M059J (cell line): ENCODE measurements at regions not wholly inside any gene's neighbourhood (a gene's known extent, or its start where the extent isn't known, plus 50 kb on each side); places are given as distances from the start of the nearest gene placed in this dataset.

ENCODE experiments used
- DNase-seq: peaks from one replicate; pipeline ENCODE4 v3.0.0-alpha.2; 2012; ENCODE audit warnings: low read depth

DNA sequence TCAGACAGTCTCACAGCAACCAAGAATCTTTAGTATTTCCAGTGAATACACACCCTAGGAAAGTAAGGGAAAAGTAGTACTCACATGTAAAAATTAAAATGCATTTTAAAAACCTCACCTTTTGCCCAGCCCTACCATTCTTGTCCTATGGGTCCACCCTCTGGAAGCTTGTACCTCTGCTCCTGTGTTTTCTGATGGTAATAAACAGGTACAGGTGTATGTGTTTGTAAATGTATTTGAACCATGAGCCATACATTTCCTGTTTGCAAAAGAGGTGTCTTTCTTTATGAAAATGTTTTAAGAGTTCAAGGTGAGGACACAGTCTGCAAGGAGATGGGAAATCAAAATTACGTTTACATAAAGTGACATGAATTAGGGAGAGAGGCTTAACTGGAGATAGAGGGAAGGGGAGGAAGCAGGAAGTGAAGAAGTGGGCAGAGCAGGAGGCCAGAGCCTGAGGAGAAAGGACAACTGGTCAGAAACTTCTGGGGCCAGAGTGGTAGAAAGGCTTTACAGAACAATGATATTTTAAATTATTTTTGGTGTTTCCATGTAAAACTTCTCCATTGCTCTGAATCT is 52.0 kb upstream of the IVNS1ABP start:
- no peak for DNase-seq

DNA sequence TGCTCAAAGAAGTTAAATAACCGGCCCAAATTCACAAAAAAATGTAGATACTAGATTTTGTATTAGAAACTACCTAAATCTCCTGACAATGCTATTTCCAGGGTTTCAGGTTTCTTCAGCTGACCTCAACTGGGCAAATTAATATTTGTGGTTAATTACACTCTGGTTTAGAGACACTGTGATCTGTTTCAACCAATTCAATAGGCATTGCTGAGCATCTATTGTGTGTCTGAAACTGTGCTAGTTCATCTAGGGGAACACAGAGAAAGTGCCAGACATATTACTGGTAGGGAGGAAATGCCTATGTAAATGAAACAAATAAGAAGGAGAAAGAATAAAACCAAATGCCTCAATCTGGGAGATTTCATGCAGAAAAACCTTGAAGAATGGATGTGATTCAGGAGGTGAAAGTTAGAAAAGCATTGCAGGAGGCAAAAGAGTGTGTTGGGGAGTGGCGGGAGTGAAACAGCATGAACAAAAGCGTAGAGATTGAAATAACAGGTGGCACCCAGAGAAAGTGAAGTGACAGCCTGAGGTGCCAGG is 51.3 kb upstream of the IVNS1ABP start:
- DNase-seq: no peak

DNA sequence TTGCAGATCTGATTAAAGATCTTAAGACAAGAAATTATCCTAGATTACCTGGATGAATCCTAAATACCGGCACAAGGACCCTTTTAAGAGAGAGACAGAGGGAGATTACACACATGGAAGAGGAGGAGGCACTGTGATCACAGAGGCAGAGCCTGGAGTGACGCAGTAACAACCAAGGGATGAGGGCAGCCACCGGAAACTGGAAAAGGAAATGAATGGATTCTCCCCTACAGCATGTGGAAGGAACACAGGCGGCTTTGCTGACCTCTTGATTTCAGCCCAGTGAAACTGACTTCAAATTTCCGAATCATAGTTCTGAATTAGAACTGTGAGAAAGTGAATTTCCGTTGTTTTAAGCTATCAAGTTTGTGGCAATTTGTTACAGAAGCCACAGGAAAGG is 50.2 kb upstream of the IVNS1ABP start:
- DNase-seq: no peak
